Endodermal cell (in vitro differentiated cells): ENCODE measurements at regions not wholly inside any gene's neighbourhood (a gene's known extent, or its start where the extent isn't known, plus 50 kb on each side); places are given as distances from the start of the nearest gene placed in this dataset.

Experiments
- DNase-seq: peaks from one replicate; pipeline ENCODE4 v3.0.0-alpha.2; 2017
- H3K27ac ChIP-seq: 2 replicates; pipeline ENCODE4 v1.5.1; 2013; ENCODE audit warnings: mild to moderate bottlenecking, low read depth, low read length, moderate library complexity
- H3K27me3 ChIP-seq: 2 replicates; pipeline ENCODE4 v1.6.1; 2013; ENCODE audit warnings: mild to moderate bottlenecking, low read length, moderate library complexity; ENCODE audit not compliant: insufficient read depth, control insufficient read depth, poor library complexity, severe bottlenecking
- H3K36me3 ChIP-seq: 2 replicates; pipeline ENCODE4 v1.7.0; 2013; ENCODE audit warnings: mild to moderate bottlenecking, low read length, moderate library complexity; ENCODE audit not compliant: control insufficient read depth, insufficient read depth
- H3K4me1 ChIP-seq: one replicate; pipeline ENCODE4 v1.7.0; 2013; ENCODE audit warnings: low read length; ENCODE audit not compliant: control insufficient read depth, insufficient read depth
- H3K4me3 ChIP-seq: 2 replicates; pipeline ENCODE4 v1.5.1; 2013; ENCODE audit warnings: mild to moderate bottlenecking, low read length, moderate library complexity
- H3K9ac ChIP-seq: 2 replicates; pipeline ENCODE4 v1.6.1; 2013; ENCODE audit warnings: mild to moderate bottlenecking, low read length, moderate library complexity; ENCODE audit not compliant: poor library complexity, severe bottlenecking; ENCODE audit errors: extremely low read depth
- H3K9me3 ChIP-seq: 2 replicates; pipeline ENCODE4 v1.6.1; 2013; ENCODE audit warnings: mild to moderate bottlenecking, low read length, moderate library complexity; ENCODE audit not compliant: control insufficient read depth
- H3K27ac Mint-ChIP-seq: 2 replicates; pipeline ENCODE4 v1.8.0; 2020; ENCODE audit warnings: mixed read lengths
- H3K27me3 Mint-ChIP-seq: 2 replicates; pipeline ENCODE4 v1.8.0; 2021; ENCODE audit warnings: mild to moderate bottlenecking, mixed read lengths; ENCODE audit not compliant: insufficient read depth
- H3K36me3 Mint-ChIP-seq: 2 replicates; pipeline ENCODE4 v1.8.0; 2020; ENCODE audit warnings: low read depth, mixed read lengths
- H3K4me1 Mint-ChIP-seq: 2 replicates; pipeline ENCODE4 v1.8.0; 2020; ENCODE audit warnings: mixed read lengths
- H3K4me3 Mint-ChIP-seq: 2 replicates; pipeline ENCODE4 v1.8.0; 2020; ENCODE audit warnings: mild to moderate bottlenecking, moderate library complexity, mixed read lengths
- H3K9me3 Mint-ChIP-seq: 2 replicates; pipeline ENCODE4 v1.8.0; 2020; ENCODE audit warnings: mild to moderate bottlenecking, mixed read lengths
- WGBS, 2 experiments: methylation state at CpG; one replicate each; pipeline versions ENCODE4 v1.1.5 to v1.1.7; 2013; ENCODE audit warnings: missing lambda C conversion rate in 2 of 2, mixed read lengths in 1 of 2; ENCODE audit not compliant: insufficient coverage in 1 of 2, insufficient read length in 1 of 2; 5-methylcytosine and 5-hydroxymethylcytosine counted together
- TF ChIP-seq, protein P1 (sequence below): fragments of 200-600 bp; sonication (generic); conservative IDR thresholded peaks from 2 replicates; pipeline ENCODE4 v1.5.0; 2021; ENCODE audit warnings: antibody characterized with exemption, mild to moderate bottlenecking

DNA sequence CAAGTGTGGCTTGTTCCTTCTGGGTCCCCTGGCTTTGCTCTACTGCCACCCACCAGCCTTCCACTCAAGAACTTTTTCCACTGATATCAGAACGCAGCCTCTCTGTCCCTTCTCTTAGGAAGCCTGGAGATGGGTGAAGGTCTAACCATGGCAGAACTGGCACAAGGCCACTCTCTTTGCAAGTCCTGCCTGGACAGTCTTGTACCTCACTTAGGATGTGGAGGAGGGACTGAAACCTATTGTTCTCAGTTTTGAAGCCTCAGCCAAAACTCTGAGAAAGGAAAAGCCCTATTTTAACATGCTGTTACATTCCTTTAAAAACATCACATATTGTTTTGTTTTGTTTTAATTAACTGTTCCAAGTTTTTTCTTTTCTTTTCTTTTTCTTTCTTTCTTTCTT lies 58.9 kb upstream of the NCOA1 start:
- Histone ChIP-seq H3K27ac (no peak overlapping the region), H3K36me3 (no peaks in the 10 kb centered on the region), H3K9ac (no peak overlapping the region), H3K9me3 (no peaks in the 10 kb centered on the region), H3K4me1 (peaks cover 13% of the 10 kb centered on the region), H3K27me3 (peaks cover 4% of the 10 kb centered on the region), H3K4me3 (no peak overlapping the region)
- no peak overlapping the region for H3K27ac Mint-ChIP-seq
- no peak overlapping the region for H3K4me3 Mint-ChIP-seq
- H3K9me3 Mint-ChIP-seq: peaks cover 2% of the 10 kb centered on the region
- H3K27me3 Mint-ChIP-seq: peaks cover 27% of the 10 kb centered on the region
- H3K36me3 Mint-ChIP-seq: no peaks in the 10 kb centered on the region
- no peak for DNase-seq
- 92% methylated on average over 1 of the region's 1 CpG; no CpG with 5 or more reads in 1 of the 2 experiments for WGBS, 2 experiments
- peaks cover 22% of the 10 kb centered on the region for H3K4me1 Mint-ChIP-seq
- TF ChIP-seq, protein P1, sequence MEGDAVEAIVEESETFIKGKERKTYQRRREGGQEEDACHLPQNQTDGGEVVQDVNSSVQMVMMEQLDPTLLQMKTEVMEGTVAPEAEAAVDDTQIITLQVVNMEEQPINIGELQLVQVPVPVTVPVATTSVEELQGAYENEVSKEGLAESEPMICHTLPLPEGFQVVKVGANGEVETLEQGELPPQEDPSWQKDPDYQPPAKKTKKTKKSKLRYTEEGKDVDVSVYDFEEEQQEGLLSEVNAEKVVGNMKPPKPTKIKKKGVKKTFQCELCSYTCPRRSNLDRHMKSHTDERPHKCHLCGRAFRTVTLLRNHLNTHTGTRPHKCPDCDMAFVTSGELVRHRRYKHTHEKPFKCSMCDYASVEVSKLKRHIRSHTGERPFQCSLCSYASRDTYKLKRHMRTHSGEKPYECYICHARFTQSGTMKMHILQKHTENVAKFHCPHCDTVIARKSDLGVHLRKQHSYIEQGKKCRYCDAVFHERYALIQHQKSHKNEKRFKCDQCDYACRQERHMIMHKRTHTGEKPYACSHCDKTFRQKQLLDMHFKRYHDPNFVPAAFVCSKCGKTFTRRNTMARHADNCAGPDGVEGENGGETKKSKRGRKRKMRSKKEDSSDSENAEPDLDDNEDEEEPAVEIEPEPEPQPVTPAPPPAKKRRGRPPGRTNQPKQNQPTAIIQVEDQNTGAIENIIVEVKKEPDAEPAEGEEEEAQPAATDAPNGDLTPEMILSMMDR: no peak

- Mint-ChIP-seq H3K27me3 (peaks cover 38% of the 10 kb centered on the region), H3K9me3 (peaks cover 2% of the 10 kb centered on the region), H3K27ac (no peak overlapping the region), H3K4me3 (no peak overlapping the region), H3K36me3 (no peaks in the 10 kb centered on the region), H3K4me1 (peaks cover 3% of the 10 kb centered on the region)
- WGBS, 2 experiments: 82 to 90% methylated on average over 13 to 14 of the region's 14 CpGs
- Histone ChIP-seq H3K4me1 (no peaks in the 10 kb centered on the region), H3K9ac (no peak overlapping the region), H3K27me3 (peaks cover 14% of the 10 kb centered on the region), H3K9me3 (no peaks in the 10 kb centered on the region), H3K36me3 (no peaks in the 10 kb centered on the region), H3K27ac (no peak overlapping the region), H3K4me3 (no peak overlapping the region)
- no peak for DNase-seq
- TF ChIP-seq, protein P1: no peak
These were observed 61.6 kb upstream of the NCOA1 start for GRCh38 chr2:24429197-24430074.

- H3K36me3 Mint-ChIP-seq: no peaks in the 10 kb centered on the region
- peaks cover 7% of the 10 kb centered on the region for H3K9me3 Mint-ChIP-seq
- Histone ChIP-seq H3K27ac (no peak overlapping the region), H3K36me3 (no peaks in the 10 kb centered on the region), H3K9me3 (peaks cover 10% of the 10 kb centered on the region), H3K9ac (no peak overlapping the region), H3K27me3 (peaks cover 10% of the 10 kb centered on the region), H3K4me1 (no peaks in the 10 kb centered on the region), H3K4me3 (no peak overlapping the region)
- no peak overlapping the region for H3K27ac Mint-ChIP-seq
- no peaks in the 10 kb centered on the region for H3K4me1 Mint-ChIP-seq
- TF ChIP-seq, protein P1: no peak
- peaks cover 22% of the 10 kb centered on the region for H3K27me3 Mint-ChIP-seq
- no peak overlapping the region for H3K4me3 Mint-ChIP-seq
- no peak for DNase-seq
- WGBS, 2 experiments: 85 to 90% methylated on average over 2 to 3 of the region's 3 CpGs
These were observed 64.1 kb upstream of the ITSN2 start for GRCh38 chr2:24424387-24424786.
